K562 (cell line): ENCODE measurements at regions not wholly inside any gene's neighbourhood (a gene's known extent, or its start where the extent isn't known, plus 50 kb on each side); places are given as distances from the start of the nearest gene placed in this dataset.

Experiments
- CTCF ChIP-seq, 3 experiments: IDR thresholded peaks in 2 of 3; conservative IDR thresholded peaks in 1 of 3; 2 replicates each; pipeline ENCODE4 v1.5.1; 2011 to 2012; ENCODE audit warnings: low read length in 3 of 3, mild to moderate bottlenecking in 3 of 3, control low read depth in 2 of 3, improper control_type of control experiment in 1 of 3, inconsistent platforms in 1 of 3, low read depth in 1 of 3, mixed read lengths in 1 of 3, moderate library complexity in 1 of 3; ENCODE audit not compliant: insufficient read depth in 2 of 3
- FOXK1 ChIP-seq: sonication (generic); formaldehyde crosslinking; IDR thresholded peaks from 2 replicates; pipeline ENCODE4 v1.8.0; 2022; ENCODE audit warnings: missing genetic modification reagents, mild to moderate bottlenecking, borderline replicate concordance
- FOXM1 ChIP-seq, 2 experiments: fragments of 450-650 bp in 1 of 2; sonication (generic) in 1 of 2; formaldehyde crosslinking in 1 of 2; IDR thresholded peaks; 2 replicates each; pipeline versions ENCODE4 v1.6.1 to v1.9.0; 2017 to 2022; ENCODE audit warnings: low read depth in 2 of 2, mild to moderate bottlenecking in 2 of 2, missing genetic modification reagents in 1 of 2, moderate library complexity in 1 of 2
- KHSRP ChIP-seq: fragments of 450-650 bp; IDR thresholded peaks from 2 replicates; pipeline ENCODE4 v1.6.1; 2017
- RBFOX2 ChIP-seq: fragments of 200-400 bp; formaldehyde crosslinking; IDR thresholded peaks from 2 replicates; pipeline ENCODE4 v1.6.1; 2017; ENCODE audit warnings: low read depth, mild to moderate bottlenecking, low read length, moderate library complexity
- RFX7 ChIP-seq: fragments of 250-450 bp; sonication (Bioruptor Pico); IDR thresholded peaks from 2 replicates; pipeline ENCODE4 v1.5.1; 2021; ENCODE audit warnings: mild to moderate bottlenecking
- THAP12 ChIP-seq: fragments of 250-450 bp; sonication (Bioruptor Pico); IDR thresholded peaks from 2 replicates; pipeline ENCODE4 v1.9.0; 2021; ENCODE audit warnings: mild to moderate bottlenecking, inconsistent platforms

GRCh38 chr11:109849051-109849450, 244.1 kb upstream of the ZC3H12C start (continued):
- no peak for TF ChIP-seq CTCF (IDR thresholded peaks at IDR 0.05 in 2 of 3, conservative IDR thresholded peaks at IDR 0.05 in 1 of 3; ENCODE audit: insufficient read depth in 2 of 3, low read depth in 1 of 3, low read length in 3 of 3)
- TF ChIP-seq THAP12 (CRISPR knock-in tag), result no peak
- no peak for TF ChIP-seq RFX7 (CRISPR knock-in tag)
- no peak for TF ChIP-seq FOXK1 (CRISPR knock-in tag)
- TF ChIP-seq RBFOX2, result no peak
- TF ChIP-seq KHSRP, result no peak
- no peak for TF ChIP-seq FOXM1 (IDR thresholded peaks at IDR 0.05; ENCODE audit: low read depth)
- TF ChIP-seq FOXM1 (CRISPR knock-in tag; IDR thresholded peaks at IDR 0.05; ENCODE audit: low read depth), result no peak
